Ovary (tissue), 3 donors: ENCODE measurements at regions not wholly inside any gene's neighbourhood (a gene's known extent, or its start where the extent isn't known, plus 50 kb on each side); places are given as distances from the start of the nearest gene placed in this dataset.

Experiments used
- CTCF ChIP-seq, 3 donors: fragments of 450-650 bp in 2 of 3; fragments of 200-600 bp in 1 of 3; IDR thresholded peaks; one replicate each; pipeline versions ENCODE4 v1.5.1 to v1.8.0; 2016 to 2022; ENCODE audit warnings: antibody characterized with exemption in 3 of 3, mild to moderate bottlenecking in 1 of 3
- EP300 ChIP-seq: sonication (generic); formaldehyde crosslinking; IDR thresholded peaks from one replicate; pipeline ENCODE4 v1.6.1; 2017; ENCODE audit warnings: antibody characterized with exemption
- POLR2A ChIP-seq: fragments of 450-650 bp; IDR thresholded peaks from one replicate; pipeline ENCODE4 v1.6.1; 2017; ENCODE audit warnings: antibody characterized with exemption, mild to moderate bottlenecking, moderate library complexity
- donor health status: DM: no; HTN: no; CAD: no.

GRCh38 chr12:126457776-126458175 lies 1392.5 kb downstream of the AACS start:
- no peak for TF ChIP-seq CTCF (IDR thresholded peaks at IDR 0.05)
- no peak for TF ChIP-seq POLR2A
- no peak for TF ChIP-seq EP300
